ENCODE measurements at regions not wholly inside any gene's neighbourhood (a gene's known extent, or its start where the extent isn't known, plus 50 kb on each side); places are given as distances from the start of the nearest gene placed in this dataset.

DNA sequence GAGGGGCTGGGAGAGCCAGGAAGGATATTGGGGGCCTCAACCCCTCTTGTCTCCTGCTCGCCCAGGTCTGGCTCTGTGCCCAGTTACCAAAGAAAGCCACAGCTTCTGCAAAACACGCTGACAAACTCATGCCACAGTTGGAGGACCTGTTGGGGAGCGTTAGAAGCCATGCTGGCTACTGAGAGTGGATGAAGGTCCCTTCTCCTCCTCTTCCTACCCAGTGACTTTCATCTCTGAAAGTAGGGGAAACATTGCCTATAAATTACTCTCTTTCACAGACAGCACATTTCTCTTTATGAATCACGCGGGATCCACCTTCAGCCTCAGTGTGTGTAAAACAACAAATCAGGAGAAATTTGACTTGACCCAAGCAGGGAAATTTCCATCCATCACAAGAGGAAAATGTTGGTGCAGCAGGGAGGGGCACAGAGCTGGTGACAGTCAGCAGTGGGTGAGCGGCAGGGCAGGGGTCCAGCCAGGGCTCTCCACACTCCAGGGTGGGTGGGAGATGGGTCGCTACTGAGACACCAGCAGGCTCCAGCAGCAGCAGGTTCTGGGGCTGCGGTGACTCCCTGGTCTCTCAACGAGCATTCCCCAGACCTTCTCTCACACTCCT lies 181.9 kb downstream of the FGF18 start:
- H3K27me3 ChIP-seq (replicated peaks in 2 of 5; ENCODE audit: control insufficient read depth in 4 of 5, insufficient read depth in 5 of 5, low read length in 4 of 5): no peaks in the 10 kb centered on the region
- peaks cover 0 to 3% (median 0%) of the 10 kb centered on the region in 5 experiments for H3K9me3 ChIP-seq (ENCODE audit: control extremely low read depth in 1 of 5, control insufficient read depth in 4 of 5, insufficient read depth in 2 of 5, low read depth in 1 of 5, low read length in 4 of 5)
- POLR2A ChIA-PET: interaction anchor here (0.7 to 1.1 kb wide), 2 partner anchors 9 to 32 kb away, joined by 3 to 4 read pairs; no protein-coding TSS in a partner anchor
- peak overlapping the region in 3 of 7 experiments; percentile 2 to 19 (median 8) for H3K4me3 ChIP-seq (ENCODE audit: control insufficient read depth in 1 of 7, extremely low read depth in 1 of 7, insufficient read depth in 4 of 7, low read depth in 2 of 7, low read length in 6 of 7)
- peak overlapping the region in 1 of 2 experiments; percentile 56 for H3K27ac ChIP-seq (ENCODE audit: insufficient read depth in 1 of 2, low read depth in 1 of 2, low read length in 2 of 2, poor library complexity in 1 of 2, severe bottlenecking in 2 of 2)
- H3K36me3 ChIP-seq (ENCODE audit: control insufficient read depth in 4 of 4, insufficient read depth in 4 of 4, low read length in 3 of 4): no peaks in the 10 kb centered on the region
- 67% methylated on average over 3 of the region's 9 CpGs for WGBS (ENCODE audit: insufficient coverage)
- DNase-seq: peak; percentile 96 to 99 (median 99)
- CTCF ChIA-PET: interaction anchor here (0.9 to 2.7 kb wide), 3 partner anchors 14 to 120 kb away, joined by 3 to 10 read pairs (median 3); no protein-coding TSS in a partner anchor
- peaks cover 7 to 35% (median 29%) of the 10 kb centered on the region in 4 experiments for H3K4me1 ChIP-seq (ENCODE audit: control extremely low read depth in 1 of 4, control insufficient read depth in 4 of 4, insufficient read depth in 4 of 4, low read length in 3 of 4)

DNA sequence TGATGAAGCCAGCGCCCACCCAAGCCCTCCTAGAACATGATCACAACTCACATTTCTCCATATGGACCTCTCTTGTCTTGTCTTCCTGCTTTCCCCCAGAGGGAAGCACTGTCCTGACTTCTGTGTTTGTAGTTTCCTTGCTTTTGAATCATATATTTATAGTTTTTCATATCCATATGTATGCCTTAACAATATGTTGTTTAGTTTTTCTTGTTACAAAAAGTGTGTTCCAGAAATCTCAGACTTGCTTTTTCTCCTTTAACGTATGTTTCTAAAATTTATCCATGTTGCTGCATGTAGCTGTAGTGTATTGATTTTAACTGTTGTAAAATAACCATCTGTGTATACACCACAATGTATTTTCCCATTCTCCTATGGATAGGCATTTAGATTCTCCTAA lies 182.0 kb upstream of the SMIM23 start:
- 100% methylated on average over 1 of the region's 2 CpGs for WGBS (ENCODE audit: insufficient coverage)
- CTCF ChIA-PET: interaction anchor here (1.4 kb wide), 1 partner anchor 24 kb away, joined by 3 read pairs; no protein-coding TSS in a partner anchor
- H3K36me3 ChIP-seq (ENCODE audit: control insufficient read depth in 4 of 4, insufficient read depth in 4 of 4, low read length in 3 of 4): no peaks in the 10 kb centered on the region
- peaks cover 7 to 35% (median 29%) of the 10 kb centered on the region in 4 experiments for H3K4me1 ChIP-seq (ENCODE audit: control extremely low read depth in 1 of 4, control insufficient read depth in 4 of 4, insufficient read depth in 4 of 4, low read length in 3 of 4)
- POLR2A ChIA-PET: no interaction called here
- no peaks in the 10 kb centered on the region for H3K27me3 ChIP-seq (replicated peaks in 2 of 5; ENCODE audit: control insufficient read depth in 4 of 5, insufficient read depth in 5 of 5, low read length in 4 of 5)
- H3K4me3 ChIP-seq (ENCODE audit: control insufficient read depth in 1 of 7, extremely low read depth in 1 of 7, insufficient read depth in 4 of 7, low read depth in 2 of 7, low read length in 6 of 7): no peak overlapping the region
- H3K27ac ChIP-seq (ENCODE audit: insufficient read depth in 1 of 2, low read depth in 1 of 2, low read length in 2 of 2, poor library complexity in 1 of 2, severe bottlenecking in 2 of 2): no peak overlapping the region
- no peak for DNase-seq
- H3K9me3 ChIP-seq (ENCODE audit: control extremely low read depth in 1 of 5, control insufficient read depth in 4 of 5, insufficient read depth in 2 of 5, low read depth in 1 of 5, low read length in 4 of 5): peaks cover 0 to 9% (median 0%) of the 10 kb centered on the region in 5 experiments

DNA sequence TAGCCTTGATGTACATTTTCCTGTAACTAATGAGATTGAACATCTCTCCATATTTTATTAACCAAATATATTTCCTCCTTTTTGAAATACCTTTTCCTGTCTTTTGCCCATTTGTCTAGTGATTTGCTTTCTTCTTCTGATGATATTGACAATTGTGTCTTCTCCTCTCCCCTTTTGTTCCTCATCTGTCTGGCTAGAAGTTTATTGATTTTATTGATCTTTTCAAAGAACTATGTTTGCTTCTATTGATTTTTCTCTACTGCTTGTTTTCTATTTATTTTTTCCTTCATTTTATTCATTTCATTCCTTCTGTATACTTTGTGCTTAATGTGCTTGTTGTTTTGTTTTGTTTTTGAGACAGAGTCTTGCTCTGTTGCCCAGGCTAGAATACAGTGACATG lies 181.4 kb upstream of the SMIM23 start:
- Histone ChIP-seq H3K9me3 (ENCODE audit: control extremely low read depth in 1 of 5, control insufficient read depth in 4 of 5, insufficient read depth in 2 of 5, low read depth in 1 of 5, low read length in 4 of 5) (peaks cover 0 to 9% (median 0%) of the 10 kb centered on the region in 5 experiments), H3K27ac (ENCODE audit: insufficient read depth in 1 of 2, low read depth in 1 of 2, low read length in 2 of 2, poor library complexity in 1 of 2, severe bottlenecking in 2 of 2) (no peak overlapping the region), H3K36me3 (ENCODE audit: control insufficient read depth in 4 of 4, insufficient read depth in 4 of 4, low read length in 3 of 4) (no peaks in the 10 kb centered on the region), H3K4me1 (ENCODE audit: control extremely low read depth in 1 of 4, control insufficient read depth in 4 of 4, insufficient read depth in 4 of 4, low read length in 3 of 4) (peaks cover 7 to 34% (median 29%) of the 10 kb centered on the region in 4 experiments), H3K4me3 (ENCODE audit: control insufficient read depth in 1 of 7, extremely low read depth in 1 of 7, insufficient read depth in 4 of 7, low read depth in 2 of 7, low read length in 6 of 7) (no peak overlapping the region), H3K27me3 (replicated peaks in 2 of 5; ENCODE audit: control insufficient read depth in 4 of 5, insufficient read depth in 5 of 5, low read length in 4 of 5) (no peaks in the 10 kb centered on the region)
- no peak for DNase-seq
- CTCF ChIA-PET: no interaction called here
- POLR2A ChIA-PET: interaction anchor here (0.7 kb wide), 1 partner anchor 135 kb away, joined by 3 read pairs; no protein-coding TSS in a partner anchor

DNA sequence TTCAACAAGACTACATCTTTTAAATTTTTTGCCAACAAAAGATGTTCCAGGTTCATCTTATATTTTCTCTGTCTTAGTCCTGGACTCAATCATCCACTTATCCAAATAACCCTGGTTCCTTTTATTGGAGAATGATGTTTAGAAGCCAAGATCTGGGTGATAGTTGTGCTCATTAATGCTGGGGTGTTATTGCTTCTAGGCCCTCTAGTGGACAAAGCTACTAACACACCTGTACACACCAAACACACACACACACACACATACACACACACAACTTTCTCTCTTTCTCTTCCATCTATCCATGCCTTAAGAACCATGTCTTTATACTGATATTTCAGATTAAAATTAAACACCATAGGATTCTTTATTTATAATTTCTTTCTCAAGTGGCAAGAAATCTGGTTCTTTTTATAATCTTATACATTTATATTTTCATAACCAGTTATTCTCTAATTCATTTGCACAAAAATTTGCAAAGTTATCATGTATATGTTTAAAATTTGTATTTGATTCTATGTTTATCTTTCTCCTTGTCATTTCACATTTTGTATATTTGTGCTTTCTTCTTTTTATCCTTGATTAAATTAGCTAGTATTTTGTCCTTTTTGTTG lies 179.1 kb upstream of the SMIM23 start:
- peak; percentile 10 to 47 (median 27) for DNase-seq
- peaks cover 0 to 9% (median 0%) of the 10 kb centered on the region in 5 experiments for H3K9me3 ChIP-seq (ENCODE audit: control extremely low read depth in 1 of 5, control insufficient read depth in 4 of 5, insufficient read depth in 2 of 5, low read depth in 1 of 5, low read length in 4 of 5)
- H3K27ac ChIP-seq (ENCODE audit: insufficient read depth in 1 of 2, low read depth in 1 of 2, low read length in 2 of 2, poor library complexity in 1 of 2, severe bottlenecking in 2 of 2): no peak overlapping the region
- ChIA-PET CTCF (interaction anchor here (1.0 to 1.7 kb wide), 3 partner anchors 13 to 20 kb away, joined by 4 read pairs; no protein-coding TSS in a partner anchor), POLR2A (no interaction called here)
- no peaks in the 10 kb centered on the region for H3K36me3 ChIP-seq (ENCODE audit: control insufficient read depth in 4 of 4, insufficient read depth in 4 of 4, low read length in 3 of 4)
- no peak overlapping the region for H3K4me3 ChIP-seq (ENCODE audit: control insufficient read depth in 1 of 7, extremely low read depth in 1 of 7, insufficient read depth in 4 of 7, low read depth in 2 of 7, low read length in 6 of 7)
- H3K27me3 ChIP-seq (replicated peaks in 2 of 5; ENCODE audit: control insufficient read depth in 4 of 5, insufficient read depth in 5 of 5, low read length in 4 of 5): no peaks in the 10 kb centered on the region
- peaks cover 7 to 16% (median 11%) of the 10 kb centered on the region in 4 experiments for H3K4me1 ChIP-seq (ENCODE audit: control extremely low read depth in 1 of 4, control insufficient read depth in 4 of 4, insufficient read depth in 4 of 4, low read length in 3 of 4)

DNA sequence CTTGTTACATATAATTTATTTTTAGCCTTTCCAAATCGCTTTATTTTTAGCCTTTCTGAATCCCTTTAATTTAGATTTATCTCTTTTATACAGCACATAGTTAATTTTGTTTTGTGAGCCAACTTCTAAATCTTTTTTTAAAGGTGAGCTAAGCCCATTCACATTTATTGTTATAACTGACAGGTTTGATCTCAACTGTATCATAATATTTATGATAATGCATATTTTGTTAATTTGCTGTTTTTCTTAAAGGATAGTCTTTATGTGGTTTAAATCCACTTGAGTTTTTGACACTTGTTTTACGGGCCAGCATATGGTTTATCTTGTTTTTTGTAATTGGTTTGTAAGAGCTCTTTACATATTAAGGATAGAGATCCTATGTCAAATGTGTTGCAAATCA lies 177.8 kb upstream of the SMIM23 start:
- 100% methylated on average over 1 of the region's 2 CpGs for WGBS (ENCODE audit: insufficient coverage)
- Histone ChIP-seq H3K27me3 (replicated peaks in 2 of 5; ENCODE audit: control insufficient read depth in 4 of 5, insufficient read depth in 5 of 5, low read length in 4 of 5) (no peaks in the 10 kb centered on the region), H3K36me3 (ENCODE audit: control insufficient read depth in 4 of 4, insufficient read depth in 4 of 4, low read length in 3 of 4) (no peaks in the 10 kb centered on the region), H3K27ac (ENCODE audit: insufficient read depth in 1 of 2, low read depth in 1 of 2, low read length in 2 of 2, poor library complexity in 1 of 2, severe bottlenecking in 2 of 2) (no peak overlapping the region), H3K9me3 (ENCODE audit: control extremely low read depth in 1 of 5, control insufficient read depth in 4 of 5, insufficient read depth in 2 of 5, low read depth in 1 of 5, low read length in 4 of 5) (peaks cover 0 to 9% (median 0%) of the 10 kb centered on the region in 5 experiments), H3K4me3 (ENCODE audit: control insufficient read depth in 1 of 7, extremely low read depth in 1 of 7, insufficient read depth in 4 of 7, low read depth in 2 of 7, low read length in 6 of 7) (no peak overlapping the region), H3K4me1 (ENCODE audit: control extremely low read depth in 1 of 4, control insufficient read depth in 4 of 4, insufficient read depth in 4 of 4, low read length in 3 of 4) (peaks cover 0 to 4% (median under 1%) of the 10 kb centered on the region in 4 experiments)
- no peak for DNase-seq
- POLR2A ChIA-PET: no interaction called here
- CTCF ChIA-PET: interaction anchor here (1.0 to 1.2 kb wide), 2 partner anchors 15 to 18 kb away, joined by 3 to 4 read pairs; no protein-coding TSS in a partner anchor

DNA sequence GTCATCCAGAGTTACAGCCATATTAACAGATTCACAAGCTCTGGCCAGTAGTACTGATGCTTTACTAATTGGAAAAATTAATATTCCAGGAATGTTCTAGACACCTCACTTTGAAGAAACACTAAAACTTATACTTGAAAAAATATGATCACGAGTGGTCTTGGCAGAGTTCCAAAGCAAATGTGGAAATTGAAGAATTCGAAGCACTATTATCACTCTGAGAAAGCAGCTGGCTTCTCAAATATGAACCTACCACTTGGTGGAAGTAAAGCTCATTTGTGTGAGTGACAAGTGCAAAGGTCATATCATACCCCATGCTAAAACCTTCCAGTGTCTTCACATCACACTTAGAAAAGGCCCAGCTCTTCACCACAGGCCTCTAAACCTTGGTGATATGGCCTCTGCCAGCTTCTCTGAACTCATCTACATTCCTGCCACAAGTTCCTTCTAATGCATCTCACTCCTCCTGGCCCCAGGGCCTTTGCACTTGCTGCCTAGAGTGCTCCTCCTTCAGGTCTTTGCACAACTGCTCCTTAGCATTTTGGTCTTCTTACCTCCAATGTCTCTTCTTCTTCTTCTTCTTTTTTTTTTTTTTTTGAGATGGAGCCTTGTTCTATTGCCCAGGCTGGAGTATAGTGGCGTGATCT lies 175.7 kb upstream of the SMIM23 start:
- POLR2A ChIA-PET: interaction anchor here (0.7 kb wide), 1 partner anchor 22 kb away, joined by 6 read pairs; no protein-coding TSS in a partner anchor
- Histone ChIP-seq H3K27me3 (replicated peaks in 2 of 5; ENCODE audit: control insufficient read depth in 4 of 5, insufficient read depth in 5 of 5, low read length in 4 of 5) (no peaks in the 10 kb centered on the region), H3K9me3 (ENCODE audit: control extremely low read depth in 1 of 5, control insufficient read depth in 4 of 5, insufficient read depth in 2 of 5, low read depth in 1 of 5, low read length in 4 of 5) (peaks cover 0 to 9% (median 0%) of the 10 kb centered on the region in 5 experiments), H3K36me3 (ENCODE audit: control insufficient read depth in 4 of 4, insufficient read depth in 4 of 4, low read length in 3 of 4) (no peaks in the 10 kb centered on the region), H3K4me3 (ENCODE audit: control insufficient read depth in 1 of 7, extremely low read depth in 1 of 7, insufficient read depth in 4 of 7, low read depth in 2 of 7, low read length in 6 of 7) (no peak overlapping the region), H3K27ac (ENCODE audit: insufficient read depth in 1 of 2, low read depth in 1 of 2, low read length in 2 of 2, poor library complexity in 1 of 2, severe bottlenecking in 2 of 2) (no peak overlapping the region), H3K4me1 (ENCODE audit: control extremely low read depth in 1 of 4, control insufficient read depth in 4 of 4, insufficient read depth in 4 of 4, low read length in 3 of 4) (peaks cover 0 to 4% (median 0%) of the 10 kb centered on the region in 4 experiments)
- CTCF ChIA-PET: interaction anchor here (0.9 kb wide), 1 partner anchor 23 kb away, joined by 3 read pairs; no protein-coding TSS in a partner anchor
- no CpG with 5 or more reads among the region's 3 CpGs for WGBS (ENCODE audit: insufficient coverage)
- peak in 2 of 3 donors; percentile 54 to 62 for DNase-seq
